H1 (cell line): ENCODE measurements at regions not wholly inside any gene's neighbourhood (a gene's known extent, or its start where the extent isn't known, plus 50 kb on each side); places are given as distances from the start of the nearest gene placed in this dataset.

Experiments used
- CTCF ChIA-PET: fragments of 300-600 bp; sonication (Branson Sonifier 250); formaldehyde crosslinking; loops from one replicate; lab custom pipeline; 2021; ENCODE audit not compliant: partially characterized antibody; lab: Charles Lee
- POLR2A ChIA-PET: fragments of 300-600 bp; sonication (Branson Sonifier 250); formaldehyde crosslinking; loops from one replicate; lab custom pipeline; 2021; ENCODE audit warnings: inconsistent platforms; ENCODE audit not compliant: partially characterized antibody; lab: Charles Lee
- DNase-seq, 2 experiments: peaks; one replicate each; pipeline versions ENCODE4 v3.0.0 to v3.0.0-alpha.2; 2010 to 2022; ENCODE audit warnings: low spot score in 2 of 2, low read depth in 1 of 2, mixed read lengths in 1 of 2
- FAIRE-seq: peaks from 2 replicates; lab custom pipeline; 2011; peaks lifted over from hg19 to GRCh38; lab: Jason Lieb, UNC
- H2AFZ ChIP-seq: 2 replicates; pipeline ENCODE4 v1.8.1; 2012; ENCODE audit warnings: low read length, inconsistent platforms
- H2AK5ac ChIP-seq: 2 replicates; pipeline ENCODE4 v1.6.1; 2013; ENCODE audit warnings: low read depth, low read length
- H2BK120ac ChIP-seq: replicated peaks from 2 replicates; pipeline ENCODE3; 2013; ENCODE audit warnings: low read depth, low read length, inconsistent platforms
- H2BK12ac ChIP-seq: 2 replicates; pipeline ENCODE4 v1.6.1; 2013; ENCODE audit warnings: low read depth, low read length
- H2BK15ac ChIP-seq: 2 replicates; pipeline ENCODE4 v1.6.1; 2013; ENCODE audit warnings: low read length
- H2BK20ac ChIP-seq: 2 replicates; pipeline ENCODE4 v1.6.1; 2013; ENCODE audit warnings: low read length
- H2BK5ac ChIP-seq: 2 replicates; pipeline ENCODE4 v1.6.1; 2013; ENCODE audit warnings: low read depth, low read length
- H3K14ac ChIP-seq: 2 replicates; pipeline ENCODE4 v1.6.1; 2013; ENCODE audit warnings: inconsistent platforms; ENCODE audit not compliant: insufficient read length
- H3K18ac ChIP-seq: 2 replicates; pipeline ENCODE4 v1.6.1; 2013; ENCODE audit warnings: low read length; ENCODE audit errors: extremely low read depth
- H3K23ac ChIP-seq: 2 replicates; pipeline ENCODE4 v1.6.1; 2013; ENCODE audit warnings: inconsistent platforms; ENCODE audit not compliant: insufficient read length
- H3K23me2 ChIP-seq: 2 replicates; pipeline ENCODE4 v1.6.1; 2013; ENCODE audit warnings: low read depth, low read length
- H3K27ac ChIP-seq: 2 replicates; pipeline ENCODE4 v1.6.1; 2011; ENCODE audit warnings: low read depth, low read length, inconsistent platforms
- H3K27me3 ChIP-seq, 4 experiments: replicated peaks in 1 of 4; 1 replicate in 1 of 4; 2 replicates in 3 of 4; pipeline versions ENCODE4 v1.6.1 to v1.8.1; 2011 to 2013; ENCODE audit warnings: low read length in 3 of 4, mild to moderate bottlenecking in 3 of 4, inconsistent platforms in 2 of 4, mixed read lengths in 2 of 4, moderate library complexity in 1 of 4; ENCODE audit not compliant: control insufficient read depth in 3 of 4, insufficient read depth in 3 of 4; ENCODE audit errors: extremely low read depth in 1 of 4
- H3K36me3 ChIP-seq, 4 experiments: 2 replicates each; pipeline versions ENCODE4 v1.6.1 to v1.8.1; 2011 to 2013; ENCODE audit warnings: mild to moderate bottlenecking in 4 of 4, low read length in 3 of 4, moderate library complexity in 2 of 4, control low read depth in 1 of 4, inconsistent platforms in 1 of 4; ENCODE audit not compliant: insufficient read depth in 4 of 4, control insufficient read depth in 2 of 4
- H3K4ac ChIP-seq: replicated peaks from 2 replicates; pipeline ENCODE3; 2013; ENCODE audit warnings: low read length, low read depth, mixed read lengths, inconsistent platforms; ENCODE audit not compliant: insufficient read length
- H3K4me1 ChIP-seq, 4 experiments: replicated peaks in 1 of 4; 1 replicate in 1 of 4; 2 replicates in 3 of 4; pipeline versions ENCODE4 v1.6.1 to v1.8.1; 2011 to 2013; ENCODE audit warnings: low read length in 3 of 4, inconsistent platforms in 2 of 4, mixed read lengths in 1 of 4; ENCODE audit not compliant: insufficient read depth in 4 of 4, control insufficient read depth in 3 of 4
- H3K4me2 ChIP-seq, 2 experiments: 2 replicates each; pipeline versions ENCODE4 v1.6.1 to v1.8.1; 2011 to 2013; ENCODE audit warnings: low read depth in 2 of 2, low read length in 2 of 2, control low read depth in 1 of 2, inconsistent platforms in 1 of 2, mild to moderate bottlenecking in 1 of 2; ENCODE audit not compliant: insufficient read depth in 1 of 2
- H3K4me3 ChIP-seq, 4 experiments: fragments of 200-600, 300-600 bp in 1 of 4; sonication (generic), shearing (Covaris generic), sonication (Bioruptor Twin) in 1 of 4; 2 replicates each; pipeline versions ENCODE4 v1.5.1 to v1.8.1; 2011 to 2016; ENCODE audit warnings: low read length in 4 of 4, low read depth in 3 of 4, control low read depth in 2 of 4, inconsistent platforms in 2 of 4, mild to moderate bottlenecking in 2 of 4, mixed read lengths in 1 of 4, moderate library complexity in 1 of 4; ENCODE audit not compliant: insufficient read depth in 2 of 4; ENCODE audit errors: extremely low read depth in 1 of 4
- H3K56ac ChIP-seq: replicated peaks from 2 replicates; pipeline ENCODE3; 2013; ENCODE audit warnings: low read depth, mild to moderate bottlenecking, mixed read lengths, low read length, inconsistent platforms; ENCODE audit not compliant: insufficient read length
- H3K79me1 ChIP-seq: 2 replicates; pipeline ENCODE4 v1.6.1; 2013; ENCODE audit warnings: low read depth, low read length, control low read depth
- H3K79me2 ChIP-seq, 2 experiments: 2 replicates each; pipeline versions ENCODE4 v1.6.1 to v1.8.1; 2012 to 2013; ENCODE audit warnings: low read length in 2 of 2, mild to moderate bottlenecking in 2 of 2, inconsistent platforms in 1 of 2; ENCODE audit not compliant: insufficient read depth in 2 of 2, control insufficient read depth in 1 of 2
- H3K9ac ChIP-seq, 4 experiments: replicated peaks in 1 of 4; 1 replicate in 1 of 4; 2 replicates in 3 of 4; pipeline versions ENCODE4 v1.6.1 to v1.8.1; 2011 to 2013; ENCODE audit warnings: low read depth in 3 of 4, low read length in 3 of 4, control low read depth in 2 of 4, mild to moderate bottlenecking in 2 of 4, moderate library complexity in 2 of 4, inconsistent platforms in 1 of 4; ENCODE audit errors: extremely low read depth in 1 of 4
- H3K9me3 ChIP-seq, 2 experiments: 2 replicates each; pipeline versions ENCODE4 v1.6.1 to v1.8.1; 2012 to 2013; ENCODE audit warnings: mild to moderate bottlenecking in 2 of 2, moderate library complexity in 2 of 2, control low read depth in 1 of 2, inconsistent platforms in 1 of 2, low read depth in 1 of 2, low read length in 1 of 2, mixed read lengths in 1 of 2; ENCODE audit not compliant: insufficient read depth in 2 of 2
- H4K20me1 ChIP-seq, 2 experiments: replicated peaks in 1 of 2; 2 replicates each; pipeline versions ENCODE3 to v1.8.1; 2011 to 2013; ENCODE audit warnings: inconsistent platforms in 2 of 2, low read length in 2 of 2, mild to moderate bottlenecking in 1 of 2; ENCODE audit not compliant: insufficient read depth in 2 of 2, control insufficient read depth in 1 of 2
- H4K5ac ChIP-seq: 2 replicates; pipeline ENCODE4 v1.6.1; 2013; ENCODE audit warnings: low read length, low read depth, mixed read lengths, inconsistent platforms; ENCODE audit not compliant: insufficient read length
- H4K8ac ChIP-seq: 2 replicates; pipeline ENCODE4 v1.8.0; 2013; ENCODE audit warnings: mild to moderate bottlenecking, moderate library complexity, low read length, inconsistent platforms; ENCODE audit not compliant: insufficient read depth; ENCODE audit errors: extremely low read depth
- H4K91ac ChIP-seq: replicated peaks from 2 replicates; pipeline ENCODE3; 2013; ENCODE audit warnings: low read length, mixed read lengths, inconsistent platforms; ENCODE audit not compliant: insufficient read length
- ATF3 ChIP-seq: IDR thresholded peaks from 2 replicates; pipeline ENCODE4 v1.6.1; 2011; ENCODE audit warnings: low read depth, mild to moderate bottlenecking, low read length; ENCODE audit not compliant: insufficient read depth
- EGR1 ChIP-seq: IDR thresholded peaks from 2 replicates; pipeline ENCODE4 v1.6.1; 2011; ENCODE audit warnings: low read depth, low read length, borderline replicate concordance
- HDAC6 ChIP-seq: IDR thresholded peaks from one replicate; pipeline ENCODE4 v1.7.1; 2012; ENCODE audit warnings: low read depth, mild to moderate bottlenecking, inconsistent platforms, low read length, moderate library complexity
- KDM1A ChIP-seq: fragments of 200-600, 300-600 bp; sonication (generic); IDR thresholded peaks from 2 replicates; pipeline ENCODE4 v1.7.1; 2016; ENCODE audit warnings: mild to moderate bottlenecking, low read length, borderline replicate concordance
- SP4 ChIP-seq: IDR thresholded peaks from 2 replicates; pipeline ENCODE4 v1.6.1; 2012; ENCODE audit warnings: low read length, inconsistent platforms
- TAF7 ChIP-seq: optimal IDR thresholded peaks from 2 replicates; pipeline ENCODE3; 2011; ENCODE audit warnings: low read depth, mild to moderate bottlenecking, inconsistent platforms, low read length, moderate library complexity, borderline replicate concordance
- TEAD4 ChIP-seq: IDR thresholded peaks from 2 replicates; pipeline ENCODE4 v1.6.1; 2012; ENCODE audit warnings: low read depth, low read length, inconsistent platforms, mixed read lengths
- WGBS, 2 experiments: shearing (Covaris generic) in 1 of 2; methylation state at CpG; one replicate each; pipeline versions ENCODE4 v1.1.6 to v1.1.7; 2013 to 2015; ENCODE audit warnings: low lambda C conversion rate in 2 of 2, mixed read lengths in 2 of 2, inconsistent platforms in 1 of 2, low coverage in 1 of 2, missing lambda C conversion rate in 1 of 2; ENCODE audit not compliant: insufficient replicate concordance in 2 of 2, insufficient coverage in 1 of 2, insufficient read length in 1 of 2; ENCODE audit errors: extremely low coverage in 1 of 2, missing lambda C conversion rate in 1 of 2; 5-methylcytosine and 5-hydroxymethylcytosine counted together
- TF ChIP-seq, protein P1 (sequence below), 3 experiments: IDR thresholded peaks; 1 replicate in 2 of 3; 2 replicates in 1 of 3; pipeline versions ENCODE4 v1.5.1 to v1.6.1; 2011; ENCODE audit warnings: low read length in 3 of 3, mild to moderate bottlenecking in 3 of 3, inconsistent platforms in 2 of 3, low read depth in 1 of 3, moderate library complexity in 1 of 3; ENCODE audit not compliant: insufficient read depth in 1 of 3; ENCODE audit errors: control extremely low read depth in 1 of 3

DNA sequence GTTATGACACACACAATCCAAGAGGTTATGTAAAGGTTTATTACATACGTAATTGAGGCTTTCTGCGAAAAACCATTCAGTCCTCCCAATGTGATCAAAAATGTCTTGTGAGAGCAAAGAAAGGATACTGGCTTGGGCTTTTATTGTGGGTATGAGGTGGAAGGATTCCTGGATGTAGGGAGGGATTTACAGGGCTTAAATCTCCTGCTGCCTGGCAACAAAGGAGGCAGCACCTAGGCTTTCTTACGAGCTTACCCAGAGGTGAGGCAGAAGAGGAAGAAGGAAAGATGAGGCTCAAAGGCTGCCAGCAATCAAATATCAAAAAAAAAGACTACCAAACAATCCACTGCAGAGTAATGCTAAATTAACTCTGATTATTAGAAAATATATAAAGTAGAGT lies 1149.5 kb upstream of the POT1 start:
- Histone ChIP-seq H3K79me1 (no peaks in the 10 kb centered on the region), H2AK5ac (no peak overlapping the region), H3K14ac (no peak overlapping the region), H2BK5ac (no peak overlapping the region), H3K4me3 (no peak overlapping the region), H4K5ac (no peak overlapping the region), H3K23me2 (no peaks in the 10 kb centered on the region), H3K4ac (no peak overlapping the region), H3K36me3 (no peaks in the 10 kb centered on the region), H4K8ac (no peak overlapping the region), H2BK120ac (no peak overlapping the region), H3K23ac (no peak overlapping the region), H2AFZ (0 out of 2 replicates have a peak overlapping the region, but pooled peaks have one; percentile 52), H4K20me1 (no peaks in the 10 kb centered on the region), H2BK20ac (no peak overlapping the region), H3K79me2 (no peaks in the 10 kb centered on the region), H3K27me3 (no peaks in the 10 kb centered on the region), H3K56ac (no peak overlapping the region), H2BK15ac (no peak overlapping the region), H2BK12ac (no peak overlapping the region), H3K4me2 (no peak overlapping the region), H3K27ac (no peak overlapping the region), H3K9ac (no peak overlapping the region), H4K91ac (no peak overlapping the region), H3K9me3 (no peaks in the 10 kb centered on the region; a peak in 1 of 4 replicates), H3K18ac (no peak overlapping the region), H3K4me1 (no peaks in the 10 kb centered on the region)
- POLR2A ChIA-PET, result no interaction called here
- CTCF ChIA-PET, result no interaction called here
- 73% methylated on average over 3 of the region's 3 CpGs; no CpG with 5 or more reads in 1 of the 2 experiments for WGBS, 2 experiments
- DNase-seq, result no peak
- peak; percentile 60 for FAIRE-seq
- TF ChIP-seq EGR1 (no peak), KDM1A (no peak), TEAD4 (no peak), HDAC6 (no peak), TAF7 (no peak), SP4 (no peak), ATF3 (no peak)
- TF ChIP-seq, protein P1, sequence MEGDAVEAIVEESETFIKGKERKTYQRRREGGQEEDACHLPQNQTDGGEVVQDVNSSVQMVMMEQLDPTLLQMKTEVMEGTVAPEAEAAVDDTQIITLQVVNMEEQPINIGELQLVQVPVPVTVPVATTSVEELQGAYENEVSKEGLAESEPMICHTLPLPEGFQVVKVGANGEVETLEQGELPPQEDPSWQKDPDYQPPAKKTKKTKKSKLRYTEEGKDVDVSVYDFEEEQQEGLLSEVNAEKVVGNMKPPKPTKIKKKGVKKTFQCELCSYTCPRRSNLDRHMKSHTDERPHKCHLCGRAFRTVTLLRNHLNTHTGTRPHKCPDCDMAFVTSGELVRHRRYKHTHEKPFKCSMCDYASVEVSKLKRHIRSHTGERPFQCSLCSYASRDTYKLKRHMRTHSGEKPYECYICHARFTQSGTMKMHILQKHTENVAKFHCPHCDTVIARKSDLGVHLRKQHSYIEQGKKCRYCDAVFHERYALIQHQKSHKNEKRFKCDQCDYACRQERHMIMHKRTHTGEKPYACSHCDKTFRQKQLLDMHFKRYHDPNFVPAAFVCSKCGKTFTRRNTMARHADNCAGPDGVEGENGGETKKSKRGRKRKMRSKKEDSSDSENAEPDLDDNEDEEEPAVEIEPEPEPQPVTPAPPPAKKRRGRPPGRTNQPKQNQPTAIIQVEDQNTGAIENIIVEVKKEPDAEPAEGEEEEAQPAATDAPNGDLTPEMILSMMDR (IDR thresholded peaks at IDR 0.05; ENCODE audit: control extremely low read depth in 1 of 3, insufficient read depth in 1 of 3, low read depth in 1 of 3, low read length in 3 of 3), result no peak
